ENCODE measurements at regions not wholly inside any gene's neighbourhood (a gene's known extent, or its start where the extent isn't known, plus 50 kb on each side); places are given as distances from the start of the nearest gene placed in this dataset.

GRCh38 chr20:12058216-12058615, 140.5 kb downstream of the BTBD3 start:
- TF ChIP-seq EZH2 (IDR thresholded peaks at IDR 0.05; ENCODE audit: low read length) (no peak), CTCF (optimal IDR thresholded peaks at IDR 0.05 in 1 of 3, IDR thresholded peaks at IDR 0.05 in 1 of 3, conservative IDR thresholded peaks at IDR 0.05 in 1 of 3; ENCODE audit: extremely low read depth in 1 of 3, insufficient read depth in 2 of 3, low read length in 3 of 3) (no peak)
- dilution Hi-C loops (cut with MboI; ENCODE audit: extremely low pct_ligation_motif_present, low sequenced_read_pairs), result no loop called here

GRCh38 chr20:12061466-12061865, 143.8 kb downstream of the BTBD3 start:
- Histone ChIP-seq H2AFZ (ENCODE audit: control insufficient read depth, low read length) (no peak overlapping the region), H3K27ac (ENCODE audit: control insufficient read depth, insufficient read depth, low read length) (no peak overlapping the region), H3K4me1 (ENCODE audit: control insufficient read depth, extremely low read depth, insufficient read depth, low read length) (no peaks in the 10 kb centered on the region), H3K9me1 (ENCODE audit: control insufficient read depth, extremely low read depth, insufficient read depth, low read length) (no peaks in the 10 kb centered on the region), H3K36me3 (ENCODE audit: control insufficient read depth in 2 of 2, extremely low read depth in 1 of 2, insufficient read depth in 2 of 2, low read length in 2 of 2) (no peaks in the 10 kb centered on the region), H3K9me3 (ENCODE audit: control insufficient read depth, low read depth, low read length) (peaks cover 2% of the 10 kb centered on the region), H3K79me2 (ENCODE audit: control insufficient read depth, insufficient read depth, low read length) (no peaks in the 10 kb centered on the region), H4K20me1 (ENCODE audit: control insufficient read depth, extremely low read depth, insufficient read depth, low read length) (no peaks in the 10 kb centered on the region), H3K4me2 (ENCODE audit: control insufficient read depth, extremely low read depth, insufficient read depth, low read depth, low read length) (no peak overlapping the region), H3K27me3 (ENCODE audit: control insufficient read depth, extremely low read depth, insufficient read depth, low read length) (no peaks in the 10 kb centered on the region), H3K4me3 (ENCODE audit: control insufficient read depth in 2 of 3, extremely low read depth in 1 of 3, insufficient read depth in 2 of 3, low read depth in 1 of 3, low read length in 3 of 3) (no peak overlapping the region), H3K9ac (ENCODE audit: control insufficient read depth, extremely low read depth, insufficient read depth, low read length) (no peak overlapping the region)
- dilution Hi-C loops (cut with MboI; ENCODE audit: extremely low pct_ligation_motif_present, low sequenced_read_pairs), result no loop called here
- no peak for FAIRE-seq
- no peak for DNase-seq (ENCODE audit: low read depth, low spot score)
- TF ChIP-seq CTCF (optimal IDR thresholded peaks at IDR 0.05 in 1 of 3, IDR thresholded peaks at IDR 0.05 in 1 of 3, conservative IDR thresholded peaks at IDR 0.05 in 1 of 3; ENCODE audit: extremely low read depth in 1 of 3, insufficient read depth in 2 of 3, low read length in 3 of 3) (no peak), EZH2 (IDR thresholded peaks at IDR 0.05; ENCODE audit: low read length) (no peak)

More at GRCh38 chr20:12058216-12058615, 140.5 kb downstream of the BTBD3 start:
- H3K4me2 ChIP-seq (ENCODE audit: control insufficient read depth, extremely low read depth, insufficient read depth, low read depth, low read length), result no peak overlapping the region
- no peak for FAIRE-seq
- H3K9me1 ChIP-seq (ENCODE audit: control insufficient read depth, extremely low read depth, insufficient read depth, low read length), result no peaks in the 10 kb centered on the region
- H4K20me1 ChIP-seq (ENCODE audit: control insufficient read depth, extremely low read depth, insufficient read depth, low read length), result no peaks in the 10 kb centered on the region
- H3K4me3 ChIP-seq (ENCODE audit: control insufficient read depth in 2 of 3, extremely low read depth in 1 of 3, insufficient read depth in 2 of 3, low read depth in 1 of 3, low read length in 3 of 3), result no peak overlapping the region
- H3K36me3 ChIP-seq (ENCODE audit: control insufficient read depth in 2 of 2, extremely low read depth in 1 of 2, insufficient read depth in 2 of 2, low read length in 2 of 2), result no peaks in the 10 kb centered on the region
- DNase-seq (ENCODE audit: low read depth, low spot score), result no peak
- no peak overlapping the region for H3K9ac ChIP-seq (ENCODE audit: control insufficient read depth, extremely low read depth, insufficient read depth, low read length)
- peaks cover 5% of the 10 kb centered on the region for H3K4me1 ChIP-seq (ENCODE audit: control insufficient read depth, extremely low read depth, insufficient read depth, low read length)
- no peaks in the 10 kb centered on the region for H3K79me2 ChIP-seq (ENCODE audit: control insufficient read depth, insufficient read depth, low read length)
- no peaks in the 10 kb centered on the region for H3K27me3 ChIP-seq (ENCODE audit: control insufficient read depth, extremely low read depth, insufficient read depth, low read length)
- no peak overlapping the region for H3K27ac ChIP-seq (ENCODE audit: control insufficient read depth, insufficient read depth, low read length)
- H2AFZ ChIP-seq (ENCODE audit: control insufficient read depth, low read length), result no peak overlapping the region
- no peaks in the 10 kb centered on the region for H3K9me3 ChIP-seq (ENCODE audit: control insufficient read depth, low read depth, low read length)
